Tibial nerve (tissue), 4 donors: ENCODE measurements at regions not wholly inside any gene's neighbourhood (a gene's known extent, or its start where the extent isn't known, plus 50 kb on each side); places are given as distances from the start of the nearest gene placed in this dataset.

Experiments
- CTCF ChIP-seq, 5 experiments: fragments of 200-600 bp in 3 of 5; fragments of 450-650 bp in 2 of 5; sonication (generic) in 3 of 5; IDR thresholded peaks; one replicate each; pipeline ENCODE4 v1.5.1; 2016 to 2019; ENCODE audit warnings: antibody characterized with exemption in 5 of 5, mild to moderate bottlenecking in 3 of 5, moderate library complexity in 2 of 5
- EP300 ChIP-seq, 2 donors: sonication (generic); formaldehyde crosslinking; IDR thresholded peaks; one replicate each; pipeline ENCODE4 v1.6.1; 2017; ENCODE audit warnings: antibody characterized with exemption in 2 of 2, mild to moderate bottlenecking in 1 of 2
- POLR2A ChIP-seq, 2 donors: fragments of 450-650 bp; IDR thresholded peaks; one replicate each; pipeline ENCODE4 v1.6.1; 2017; ENCODE audit warnings: antibody characterized with exemption in 2 of 2, mild to moderate bottlenecking in 2 of 2, moderate library complexity in 2 of 2

GRCh38 chr6:5906842-5907241, 99.9 kb downstream of the NRN1 start:
- TF ChIP-seq CTCF (IDR thresholded peaks at IDR 0.05) (no peak), EP300 (IDR thresholded peaks at IDR 0.05) (no peak), POLR2A (IDR thresholded peaks at IDR 0.05) (no peak)
